ENCODE measurements at regions not wholly inside any gene's neighbourhood (a gene's known extent, or its start where the extent isn't known, plus 50 kb on each side); places are given as distances from the start of the nearest gene placed in this dataset.
A peak's percentile ranks its signal among the peaks of the same experiment; 100 is the strongest.
"Not testable (repeated sequence)": the region's sequence is repeated elsewhere in the genome, so short reads cannot be mapped to it uniquely, and the experiment has no call there.

GRCh38 chr1:115522386-115522785 lies 119.4 kb upstream of the VANGL1 start:
- Histone ChIP-seq H3K27ac (no peak overlapping the region), H3K36me3 (no peaks in the 10 kb centered on the region), H3K4me3 (no peak overlapping the region), H3K27me3 (replicated peaks; ENCODE audit: insufficient read depth) (no peaks in the 10 kb centered on the region), H3K4me1 (ENCODE audit: control insufficient read depth in 1 of 2, low read depth in 2 of 2) (no peaks in the 10 kb centered on the region), H3K9me3 (no peaks in the 10 kb centered on the region)
- TF ChIP-seq, protein P1, sequence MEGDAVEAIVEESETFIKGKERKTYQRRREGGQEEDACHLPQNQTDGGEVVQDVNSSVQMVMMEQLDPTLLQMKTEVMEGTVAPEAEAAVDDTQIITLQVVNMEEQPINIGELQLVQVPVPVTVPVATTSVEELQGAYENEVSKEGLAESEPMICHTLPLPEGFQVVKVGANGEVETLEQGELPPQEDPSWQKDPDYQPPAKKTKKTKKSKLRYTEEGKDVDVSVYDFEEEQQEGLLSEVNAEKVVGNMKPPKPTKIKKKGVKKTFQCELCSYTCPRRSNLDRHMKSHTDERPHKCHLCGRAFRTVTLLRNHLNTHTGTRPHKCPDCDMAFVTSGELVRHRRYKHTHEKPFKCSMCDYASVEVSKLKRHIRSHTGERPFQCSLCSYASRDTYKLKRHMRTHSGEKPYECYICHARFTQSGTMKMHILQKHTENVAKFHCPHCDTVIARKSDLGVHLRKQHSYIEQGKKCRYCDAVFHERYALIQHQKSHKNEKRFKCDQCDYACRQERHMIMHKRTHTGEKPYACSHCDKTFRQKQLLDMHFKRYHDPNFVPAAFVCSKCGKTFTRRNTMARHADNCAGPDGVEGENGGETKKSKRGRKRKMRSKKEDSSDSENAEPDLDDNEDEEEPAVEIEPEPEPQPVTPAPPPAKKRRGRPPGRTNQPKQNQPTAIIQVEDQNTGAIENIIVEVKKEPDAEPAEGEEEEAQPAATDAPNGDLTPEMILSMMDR (IDR thresholded peaks at IDR 0.05) = no peak
- DNase-seq (ENCODE audit: low spot score) (no peak), ATAC-seq (ENCODE audit: insufficient number of reproducible peaks, low FRiP score, low read depth) (no peak)

- ATAC-seq (ENCODE audit: insufficient number of reproducible peaks, low FRiP score, low read depth) (no peak), DNase-seq (ENCODE audit: low spot score) (no peak)
- Histone ChIP-seq H3K27me3 (replicated peaks; ENCODE audit: insufficient read depth) (no peaks in the 10 kb centered on the region), H3K4me1 (ENCODE audit: control insufficient read depth in 1 of 2, low read depth in 2 of 2) (no peaks in the 10 kb centered on the region), H3K36me3 (no peaks in the 10 kb centered on the region), H3K9me3 (no peaks in the 10 kb centered on the region), H3K4me3 (no peak overlapping the region), H3K27ac (no peak overlapping the region)
- TF ChIP-seq, protein P1 (IDR thresholded peaks at IDR 0.05) = no peak
Observed at GRCh38 chr1:115515270-115515669, 126.5 kb upstream of the VANGL1 start.

DNA sequence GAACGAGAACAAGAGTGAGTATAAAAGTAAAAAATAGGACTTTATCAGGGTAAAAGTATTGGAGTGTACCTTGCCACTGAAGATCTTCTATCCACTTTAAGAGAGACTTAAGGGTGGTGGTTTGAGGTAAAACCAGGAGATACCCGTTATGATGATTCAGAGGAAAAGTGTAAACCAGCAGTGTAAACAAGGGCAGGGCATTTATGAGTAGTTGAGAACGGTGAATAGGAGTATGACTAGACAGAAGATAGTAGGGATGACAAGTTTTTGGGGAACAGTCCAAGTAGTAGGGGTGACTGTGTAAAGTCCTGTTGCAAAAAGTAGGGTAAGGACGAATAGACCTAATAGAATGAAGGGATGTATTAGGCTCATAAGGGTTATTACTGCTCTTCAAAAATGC lies 131.5 kb upstream of the VANGL1 start:
- not testable (repeated sequence) for H3K27ac ChIP-seq; H3K36me3 ChIP-seq; H3K4me3 ChIP-seq; H3K27me3 ChIP-seq (replicated peaks; ENCODE audit: insufficient read depth); ATAC-seq (ENCODE audit: insufficient number of reproducible peaks, low FRiP score, low read depth); DNase-seq (ENCODE audit: low spot score); H3K9me3 ChIP-seq
- peaks cover 2 to 13% of the 10 kb centered on the region in 2 donors for H3K4me1 ChIP-seq (ENCODE audit: control insufficient read depth in 1 of 2, low read depth in 2 of 2)

- ATAC-seq (ENCODE audit: insufficient number of reproducible peaks, low FRiP score, low read depth) (no peak), DNase-seq (ENCODE audit: low spot score) (no peak)
- Histone ChIP-seq H3K36me3 (no peaks in the 10 kb centered on the region), H3K9me3 (no peaks in the 10 kb centered on the region), H3K27ac (no peak overlapping the region), H3K4me1 (ENCODE audit: control insufficient read depth in 1 of 2, low read depth in 2 of 2) (peaks cover 2 to 13% of the 10 kb centered on the region in 2 donors), H3K27me3 (replicated peaks; ENCODE audit: insufficient read depth) (no peaks in the 10 kb centered on the region), H3K4me3 (peak overlapping the region; percentile 31)
- TF ChIP-seq, protein P1 (IDR thresholded peaks at IDR 0.05) = no peak
Observed at GRCh38 chr1:115507901-115508300, 133.9 kb upstream of the VANGL1 start.

DNA sequence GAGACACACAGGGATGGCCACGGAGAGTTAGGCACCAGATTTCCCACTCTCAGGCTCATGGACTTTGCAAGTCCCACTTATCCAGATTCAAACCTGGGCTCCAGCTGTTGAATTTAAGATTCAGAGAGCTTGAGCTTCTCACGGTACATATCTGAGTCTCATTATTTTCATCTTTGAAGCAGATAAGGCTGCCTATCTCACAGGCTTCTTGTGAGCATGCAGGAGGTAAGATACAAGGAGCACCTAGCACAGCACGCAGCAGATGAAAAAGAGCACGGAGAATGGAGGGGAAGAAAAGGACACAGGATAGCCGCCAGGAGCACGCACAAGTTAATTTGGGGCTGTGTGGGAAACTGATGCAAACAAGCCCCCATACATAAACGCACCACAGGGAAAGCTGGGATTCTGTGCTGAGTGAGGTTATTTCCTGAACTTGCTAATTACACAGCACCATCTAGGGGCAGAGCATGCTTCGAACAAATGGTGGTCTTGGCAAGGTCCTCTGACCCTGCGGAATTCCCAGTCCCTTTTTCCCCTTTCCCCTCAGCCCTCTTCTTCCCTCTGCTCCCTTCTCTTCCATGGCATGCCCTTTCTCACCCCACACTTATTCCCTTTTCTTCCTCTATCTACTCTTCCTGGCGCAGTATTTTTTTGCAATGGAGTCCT lies 134.7 kb upstream of the VANGL1 start:
- peak; percentile 69 for ATAC-seq (ENCODE audit: insufficient number of reproducible peaks, low FRiP score, low read depth)

More for the DNA sequence above, 134.7 kb upstream of the VANGL1 start:
- Histone ChIP-seq H3K27me3 (replicated peaks; ENCODE audit: insufficient read depth) (no peaks in the 10 kb centered on the region), H3K36me3 (no peaks in the 10 kb centered on the region), H3K4me3 (no peak overlapping the region), H3K27ac (no peak overlapping the region), H3K9me3 (no peaks in the 10 kb centered on the region), H3K4me1 (ENCODE audit: control insufficient read depth in 1 of 2, low read depth in 2 of 2) (peaks cover 2 to 13% of the 10 kb centered on the region in 2 donors)
- DNase-seq (ENCODE audit: low spot score) = no peak
- TF ChIP-seq, protein P1 (IDR thresholded peaks at IDR 0.05) = no peak

Data from thoracic aorta (tissue), 2 donors.